Neural progenitor cell (in vitro differentiated cells): ENCODE measurements at regions not wholly inside any gene's neighbourhood (a gene's known extent, or its start where the extent isn't known, plus 50 kb on each side); places are given as distances from the start of the nearest gene placed in this dataset.

Experiments
- EZH2 ChIP-seq: fragments of 200-600 bp; sonication (generic); IDR thresholded peaks from 2 replicates; pipeline ENCODE4 v1.6.1; 2017; ENCODE audit warnings: antibody characterized with exemption, mild to moderate bottlenecking, moderate library complexity
- EZH2phosphoT487 ChIP-seq: fragments of 200-600 bp; sonication (generic); IDR thresholded peaks from 2 replicates; pipeline ENCODE4 v1.6.1; 2017; ENCODE audit warnings: antibody characterized with exemption
- TF ChIP-seq, protein P1 (sequence below): fragments of 200-600 bp; sonication (generic); IDR thresholded peaks from 2 replicates; pipeline ENCODE4 v1.5.1; 2017; ENCODE audit warnings: antibody characterized with exemption, mild to moderate bottlenecking

DNA sequence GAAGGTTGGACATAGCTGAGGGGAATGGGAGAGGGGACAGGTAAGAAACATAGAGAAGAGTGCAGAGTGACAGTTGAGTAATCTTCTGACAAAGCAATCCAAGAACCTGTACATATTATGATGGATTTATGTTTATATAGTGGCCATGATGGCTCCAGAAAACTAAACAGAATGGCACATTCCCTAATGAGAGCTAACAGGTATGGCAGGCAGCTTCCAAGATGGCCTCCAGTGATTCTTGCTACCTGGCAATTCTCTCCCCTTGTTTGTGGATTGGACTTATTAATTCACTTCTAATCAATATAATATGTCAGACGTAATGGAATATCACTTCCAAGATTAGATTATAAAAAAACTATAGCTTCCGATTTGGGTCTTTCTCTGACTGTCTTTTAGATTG lies 359.5 kb downstream of the DTHD1 start:
- TF ChIP-seq, protein P1, sequence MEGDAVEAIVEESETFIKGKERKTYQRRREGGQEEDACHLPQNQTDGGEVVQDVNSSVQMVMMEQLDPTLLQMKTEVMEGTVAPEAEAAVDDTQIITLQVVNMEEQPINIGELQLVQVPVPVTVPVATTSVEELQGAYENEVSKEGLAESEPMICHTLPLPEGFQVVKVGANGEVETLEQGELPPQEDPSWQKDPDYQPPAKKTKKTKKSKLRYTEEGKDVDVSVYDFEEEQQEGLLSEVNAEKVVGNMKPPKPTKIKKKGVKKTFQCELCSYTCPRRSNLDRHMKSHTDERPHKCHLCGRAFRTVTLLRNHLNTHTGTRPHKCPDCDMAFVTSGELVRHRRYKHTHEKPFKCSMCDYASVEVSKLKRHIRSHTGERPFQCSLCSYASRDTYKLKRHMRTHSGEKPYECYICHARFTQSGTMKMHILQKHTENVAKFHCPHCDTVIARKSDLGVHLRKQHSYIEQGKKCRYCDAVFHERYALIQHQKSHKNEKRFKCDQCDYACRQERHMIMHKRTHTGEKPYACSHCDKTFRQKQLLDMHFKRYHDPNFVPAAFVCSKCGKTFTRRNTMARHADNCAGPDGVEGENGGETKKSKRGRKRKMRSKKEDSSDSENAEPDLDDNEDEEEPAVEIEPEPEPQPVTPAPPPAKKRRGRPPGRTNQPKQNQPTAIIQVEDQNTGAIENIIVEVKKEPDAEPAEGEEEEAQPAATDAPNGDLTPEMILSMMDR, result no peak
- TF ChIP-seq EZH2 (no peak), EZH2phosphoT487 (no peak)
